IMR-90 (cell line): ENCODE measurements at regions not wholly inside any gene's neighbourhood (a gene's known extent, or its start where the extent isn't known, plus 50 kb on each side); places are given as distances from the start of the nearest gene placed in this dataset.

Source experiments
- ATAC-seq: fragments of 200-7000 bp; cut with Tn5 transposase; 2 replicates; pipeline ENCODE4 v1.9.1; 2020; ENCODE audit warnings: low read depth, mild to moderate bottlenecking, moderate library complexity
- BruUV-seq: library from RNA; stranded (reverse); fragments of 400-500 nt; replicated peaks from 2 replicates; lab custom pipeline; 2021; lab: Mats Ljungman, UMichigan
- CTCF ChIA-PET: fragments of 300-600 bp; formaldehyde crosslinking; extraction: SDS; loops from one replicate; lab custom pipeline; 2021; ENCODE audit warnings: antibody characterized with exemption; lab: Yijun Ruan, JAX
- POLR2A ChIA-PET: fragments of 300-600 bp; sonication (Branson Sonifier 250); formaldehyde crosslinking; loops from one replicate; lab custom pipeline; 2022; ENCODE audit warnings: antibody characterized with exemption; ENCODE audit not compliant: unreplicated experiment; lab: Charles Lee
- DNase-seq: peaks from one replicate; pipeline ENCODE4 v3.0.0; 2013
- H2AFZ ChIP-seq: replicated peaks from 2 replicates; pipeline ENCODE3; 2013; ENCODE audit warnings: low read length, mild to moderate bottlenecking; ENCODE audit not compliant: poor library complexity
- H2AK5ac ChIP-seq: 2 replicates; pipeline ENCODE4 v1.6.1; 2013; ENCODE audit warnings: low read depth, low read length, inconsistent platforms
- H2AK9ac ChIP-seq: replicated peaks from 2 replicates; pipeline ENCODE3; 2013; ENCODE audit warnings: mild to moderate bottlenecking, low read depth, low read length, moderate library complexity; ENCODE audit not compliant: poor library complexity
- H2BK120ac ChIP-seq: 2 replicates; pipeline ENCODE4 v1.6.1; 2013; ENCODE audit warnings: low read depth, low read length, inconsistent platforms
- H2BK15ac ChIP-seq: 3 replicates; pipeline ENCODE4 v1.6.1; 2013; ENCODE audit warnings: low read depth, low read length, inconsistent platforms
- H2BK20ac ChIP-seq: 2 replicates; pipeline ENCODE4 v1.6.1; 2013; ENCODE audit warnings: low read depth, mild to moderate bottlenecking, inconsistent platforms, low read length, moderate library complexity
- H2BK5ac ChIP-seq: 2 replicates; pipeline ENCODE4 v1.6.1; 2013; ENCODE audit warnings: mild to moderate bottlenecking, low read depth, low read length, inconsistent platforms; ENCODE audit not compliant: poor library complexity, severe bottlenecking
- H3K14ac ChIP-seq: replicated peaks from 2 replicates; pipeline ENCODE4 v1.6.1; 2013; ENCODE audit warnings: low read depth, low read length, inconsistent platforms
- H3K18ac ChIP-seq: 2 replicates; pipeline ENCODE4 v1.6.1; 2013; ENCODE audit warnings: low read depth, low read length, control low read depth
- H3K23ac ChIP-seq: 2 replicates; pipeline ENCODE4 v1.6.1; 2013; ENCODE audit warnings: low read depth, low read length, inconsistent platforms
- H3K27ac ChIP-seq: 2 replicates; pipeline ENCODE4 v1.5.1; 2013; ENCODE audit warnings: mild to moderate bottlenecking, control low read depth, low read length; ENCODE audit not compliant: insufficient read depth
- H3K27me3 ChIP-seq: 2 replicates; pipeline ENCODE4 v1.6.1; 2013; ENCODE audit warnings: low read length; ENCODE audit not compliant: control insufficient read depth, insufficient read depth
- H3K36me3 ChIP-seq: 2 replicates; pipeline ENCODE4 v1.6.1; 2013; ENCODE audit warnings: low read length, mixed read lengths; ENCODE audit not compliant: control insufficient read depth, insufficient read depth
- H3K4ac ChIP-seq: 2 replicates; pipeline ENCODE4 v1.6.1; 2013; ENCODE audit warnings: low read depth, low read length, inconsistent platforms
- H3K4me1 ChIP-seq: 2 replicates; pipeline ENCODE4 v1.6.1; 2013; ENCODE audit warnings: low read length, mixed read lengths; ENCODE audit not compliant: control insufficient read depth, insufficient read depth
- H3K4me2 ChIP-seq: 2 replicates; pipeline ENCODE4 v1.6.1; 2013; ENCODE audit warnings: low read depth, mild to moderate bottlenecking, control low read depth, low read length, moderate library complexity
- H3K4me3 ChIP-seq: 2 replicates; pipeline ENCODE4 v1.5.1; 2013; ENCODE audit warnings: low read depth, mild to moderate bottlenecking, control low read depth, low read length, moderate library complexity; ENCODE audit not compliant: insufficient read depth
- H3K56ac ChIP-seq: 2 replicates; pipeline ENCODE4 v1.6.1; 2013; ENCODE audit warnings: low read length, inconsistent platforms; ENCODE audit not compliant: insufficient read depth; ENCODE audit errors: extremely low read depth
- H3K79me1 ChIP-seq, 2 experiments: 2 replicates each; pipeline ENCODE4 v1.6.1; 2013; ENCODE audit warnings: low read length in 2 of 2, inconsistent platforms in 1 of 2, low read depth in 1 of 2
- H3K9ac ChIP-seq: 2 replicates; pipeline ENCODE4 v1.6.1; 2013; ENCODE audit warnings: low read depth, low read length, control low read depth
- H3K9me1 ChIP-seq: 2 replicates; pipeline ENCODE4 v1.6.1; 2013; ENCODE audit warnings: low read length, inconsistent platforms; ENCODE audit not compliant: insufficient read depth
- H3K9me3 ChIP-seq: 2 replicates; pipeline ENCODE4 v1.6.1; 2013; ENCODE audit warnings: low read length; ENCODE audit not compliant: control insufficient read depth, insufficient read depth
- H4K20me1 ChIP-seq: 2 replicates; pipeline ENCODE4 v1.6.1; 2013; ENCODE audit warnings: low read length, inconsistent platforms; ENCODE audit not compliant: insufficient read depth
- H4K5ac ChIP-seq: 2 replicates; pipeline ENCODE4 v1.6.1; 2013; ENCODE audit warnings: mild to moderate bottlenecking, low read depth, low read length, control low read depth
- H4K8ac ChIP-seq, 2 experiments: 2 replicates each; pipeline ENCODE4 v1.6.1; 2013; ENCODE audit warnings: low read depth in 2 of 2, low read length in 2 of 2, control low read depth in 1 of 2, inconsistent platforms in 1 of 2
- H4K91ac ChIP-seq: 2 replicates; pipeline ENCODE4 v1.6.1; 2013; ENCODE audit warnings: low read depth, low read length, inconsistent platforms; ENCODE audit not compliant: insufficient read depth
- BHLHE40 ChIP-seq: fragments of 150-350 bp; IDR thresholded peaks from 2 replicates; pipeline ENCODE4 v1.6.1; 2016; ENCODE audit warnings: mild to moderate bottlenecking, low read depth, low read length
- FOS ChIP-seq: fragments of 150-350 bp; IDR thresholded peaks from 2 replicates; pipeline ENCODE4 v1.6.1; 2016; ENCODE audit warnings: low read depth, low read length
- NFE2L2 ChIP-seq: fragments of 150-350 bp; IDR thresholded peaks from 2 replicates; pipeline ENCODE4 v1.6.1; 2016; ENCODE audit warnings: low read depth, mild to moderate bottlenecking, low read length
- RFX5 ChIP-seq: IDR thresholded peaks from 2 replicates; pipeline ENCODE4 v1.8.0; 2012; ENCODE audit warnings: low read depth, mild to moderate bottlenecking, low read length, moderate library complexity
- SMC3 ChIP-seq: fragments of 150-350 bp; IDR thresholded peaks from 2 replicates; pipeline ENCODE4 v1.6.1; 2016; ENCODE audit warnings: low read depth, mild to moderate bottlenecking, antibody characterized with exemption, low read length, moderate library complexity
- WGBS, 2 experiments: methylation state at CpG; one replicate each; pipeline versions ENCODE4 v1.1.5 to v1.1.7; 2013; ENCODE audit warnings: missing lambda C conversion rate in 2 of 2; ENCODE audit not compliant: insufficient read length in 1 of 2; ENCODE audit errors: extremely low coverage in 2 of 2; 5-methylcytosine and 5-hydroxymethylcytosine counted together
- dilution Hi-C: fragments of 300-500 bp; cut with HindIII; formaldehyde crosslinking; loops from one replicate; pipeline ENCODE4 v1.14.3; 2018; ENCODE audit warnings: low sequenced_read_pairs; ENCODE audit not compliant: unreplicated experiment
- in situ Hi-C: fragments of 300-500 bp; cut with MboI; formaldehyde crosslinking; loops from 3 replicates; pipeline ENCODE4 v1.14.3; 2019; ENCODE audit warnings: low sequenced_read_pairs, inconsistent platforms, mixed read lengths
- intact Hi-C: fragments of 100-400 bp; cut with micrococcal nuclease; formaldehyde crosslinking; loops from 2 replicates; pipeline ENCODE4 v1.10.0; 2022
- TF ChIP-seq, protein P1 (sequence below): conservative IDR thresholded peaks from 2 replicates; pipeline ENCODE4 v1.5.1; 2012; ENCODE audit warnings: mild to moderate bottlenecking, low read depth, low read length, improper control_type of control experiment
- TF ChIP-seq, protein P2 (sequence below): fragments of 150-350 bp; IDR thresholded peaks from 2 replicates; pipeline ENCODE4 v1.6.1; 2017; ENCODE audit warnings: mild to moderate bottlenecking, antibody characterized with exemption, low read length, low read depth

DNA sequence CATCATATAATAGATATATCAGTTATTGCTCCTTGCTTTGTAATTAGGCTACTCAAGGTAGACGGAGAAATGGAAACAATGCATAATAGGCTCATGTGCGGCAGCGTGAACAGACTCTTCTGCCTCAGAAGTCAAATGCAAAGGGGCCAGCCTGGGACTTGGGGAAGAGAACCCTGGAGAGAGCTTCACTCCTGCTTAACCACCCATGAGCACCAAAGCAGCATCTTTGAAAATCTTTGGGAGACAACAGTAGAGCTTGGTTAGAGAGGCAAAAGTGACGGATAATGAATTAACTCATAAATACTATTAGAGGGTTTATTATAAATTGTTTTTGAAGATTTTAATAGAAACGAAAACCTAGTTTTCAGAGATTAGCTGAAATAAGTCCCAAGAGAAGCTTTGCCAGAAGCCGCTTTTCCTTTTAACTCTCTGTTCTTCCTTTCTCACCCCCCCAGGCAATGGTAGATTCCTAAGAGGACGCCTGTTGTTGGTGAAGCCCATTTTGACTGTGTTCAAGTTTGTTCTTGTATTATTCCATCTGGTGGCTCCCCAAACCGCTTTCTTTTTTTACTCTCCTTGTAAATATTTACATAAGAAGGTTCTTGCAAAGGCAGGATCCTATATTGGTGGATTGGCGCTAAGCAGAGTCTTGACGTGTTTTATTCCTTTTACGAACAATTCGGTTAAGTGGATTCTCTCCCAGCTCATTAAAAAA lies 196.0 kb upstream of the TPRG1 start (continued):
- TF ChIP-seq, protein P1, sequence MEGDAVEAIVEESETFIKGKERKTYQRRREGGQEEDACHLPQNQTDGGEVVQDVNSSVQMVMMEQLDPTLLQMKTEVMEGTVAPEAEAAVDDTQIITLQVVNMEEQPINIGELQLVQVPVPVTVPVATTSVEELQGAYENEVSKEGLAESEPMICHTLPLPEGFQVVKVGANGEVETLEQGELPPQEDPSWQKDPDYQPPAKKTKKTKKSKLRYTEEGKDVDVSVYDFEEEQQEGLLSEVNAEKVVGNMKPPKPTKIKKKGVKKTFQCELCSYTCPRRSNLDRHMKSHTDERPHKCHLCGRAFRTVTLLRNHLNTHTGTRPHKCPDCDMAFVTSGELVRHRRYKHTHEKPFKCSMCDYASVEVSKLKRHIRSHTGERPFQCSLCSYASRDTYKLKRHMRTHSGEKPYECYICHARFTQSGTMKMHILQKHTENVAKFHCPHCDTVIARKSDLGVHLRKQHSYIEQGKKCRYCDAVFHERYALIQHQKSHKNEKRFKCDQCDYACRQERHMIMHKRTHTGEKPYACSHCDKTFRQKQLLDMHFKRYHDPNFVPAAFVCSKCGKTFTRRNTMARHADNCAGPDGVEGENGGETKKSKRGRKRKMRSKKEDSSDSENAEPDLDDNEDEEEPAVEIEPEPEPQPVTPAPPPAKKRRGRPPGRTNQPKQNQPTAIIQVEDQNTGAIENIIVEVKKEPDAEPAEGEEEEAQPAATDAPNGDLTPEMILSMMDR = no peak

DNA sequence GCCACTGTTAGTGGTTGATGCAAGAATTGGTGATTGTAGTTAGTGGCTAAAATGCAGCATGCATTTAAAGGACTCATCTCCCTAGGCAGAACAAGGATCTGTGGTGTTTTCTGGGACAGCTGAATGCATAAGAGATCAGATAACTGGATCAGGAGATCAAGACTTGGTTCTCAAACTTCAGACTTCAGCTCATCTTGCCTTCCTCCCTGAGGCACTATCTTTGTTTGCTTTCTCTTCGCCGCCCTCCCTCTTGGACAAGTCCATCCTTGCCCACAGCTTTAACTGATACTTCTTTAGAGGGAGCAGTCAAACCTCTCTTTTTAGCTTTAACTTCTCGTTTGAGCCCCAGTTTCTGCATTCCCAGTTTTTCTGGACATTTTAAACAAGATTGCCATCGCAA lies 195.4 kb upstream of the TPRG1 start:
- intact Hi-C loops = loop anchor here (5.0 kb wide), 2 partner anchors 66 to 171 kb away; no protein-coding TSS in a partner anchor
- H2BK20ac ChIP-seq = no peak overlapping the region

More for the DNA sequence above, 195.4 kb upstream of the TPRG1 start:
- Histone ChIP-seq H4K5ac (no peak overlapping the region), H3K36me3 (no peaks in the 10 kb centered on the region), H2BK5ac (no peak overlapping the region), H4K91ac (no peak overlapping the region), H4K8ac (no peak overlapping the region), H3K4me3 (no peak overlapping the region), H3K4ac (no peak overlapping the region), H3K56ac (no peak overlapping the region), H3K27me3 (peaks cover 11% of the 10 kb centered on the region), H2AFZ (no peak overlapping the region), H2AK9ac (no peak overlapping the region), H3K18ac (no peak overlapping the region), H3K79me1 (no peaks in the 10 kb centered on the region), H3K4me1 (peaks cover 14% of the 10 kb centered on the region), H3K27ac (no peak overlapping the region), H3K23ac (no peak overlapping the region), H3K9me3 (no peaks in the 10 kb centered on the region), H3K9me1 (no peaks in the 10 kb centered on the region), H3K4me2 (no peak overlapping the region), H2BK120ac (no peak overlapping the region), H2AK5ac (no peak overlapping the region), H3K9ac (no peak overlapping the region), H3K14ac (no peak overlapping the region), H4K20me1 (0 out of 2 replicates have a peak, but pooled peaks cover 6% of the 10 kb centered on the region), H2BK15ac (no peak overlapping the region)
- ChIA-PET POLR2A (no interaction called here), CTCF (no interaction called here)
- WGBS, 2 experiments = 100% methylated on average over 1 of the region's 4 CpGs; no CpG with 5 or more reads in 1 of the 2 experiments
- dilution Hi-C loops = no loop called here
- no TSS peak for BruUV-seq
- ATAC-seq = no peak
- in situ Hi-C loops = no loop called here
- DNase-seq = no peak
- TF ChIP-seq RFX5 (no peak), SMC3 (no peak), FOS (no peak), BHLHE40 (no peak), NFE2L2 (no peak)
- TF ChIP-seq, protein P2, sequence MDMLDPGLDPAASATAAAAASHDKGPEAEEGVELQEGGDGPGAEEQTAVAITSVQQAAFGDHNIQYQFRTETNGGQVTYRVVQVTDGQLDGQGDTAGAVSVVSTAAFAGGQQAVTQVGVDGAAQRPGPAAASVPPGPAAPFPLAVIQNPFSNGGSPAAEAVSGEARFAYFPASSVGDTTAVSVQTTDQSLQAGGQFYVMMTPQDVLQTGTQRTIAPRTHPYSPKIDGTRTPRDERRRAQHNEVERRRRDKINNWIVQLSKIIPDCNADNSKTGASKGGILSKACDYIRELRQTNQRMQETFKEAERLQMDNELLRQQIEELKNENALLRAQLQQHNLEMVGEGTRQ = no peak
